ENCODE measurements at regions not wholly inside any gene's neighbourhood (a gene's known extent, or its start where the extent isn't known, plus 50 kb on each side); places are given as distances from the start of the nearest gene placed in this dataset.

DNA sequence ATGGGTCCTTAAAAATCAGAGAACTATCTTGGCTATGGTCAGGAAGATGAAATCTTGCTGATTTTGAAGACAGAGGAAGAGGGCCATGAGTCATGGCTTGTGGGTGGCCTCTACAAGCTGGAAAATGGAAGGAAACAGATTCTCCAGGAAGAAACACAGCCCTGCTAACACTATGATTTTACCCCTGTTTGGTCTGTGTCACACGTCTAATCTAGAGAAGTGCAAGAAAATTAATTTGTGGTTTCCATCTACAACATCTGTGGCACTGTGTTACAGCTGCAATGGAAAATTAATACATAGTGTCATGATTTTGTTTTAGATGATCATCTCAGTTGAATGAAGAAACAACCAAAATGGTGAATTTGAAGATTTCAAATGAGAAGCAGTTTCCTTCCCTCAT, 288.7 kb upstream of the NRIP1 start:
- no peaks in the 10 kb centered on the region for H3K36me3 ChIP-seq (ENCODE audit: control insufficient read depth, insufficient read depth, low read length)
- no peak overlapping the region for H3K4me3 ChIP-seq (ENCODE audit: low read depth in 2 of 2, low read length in 2 of 2)
- BruUV-seq (replicated peaks) = no TSS peak
- no peaks in the 10 kb centered on the region for H3K27me3 ChIP-seq (ENCODE audit: control insufficient read depth, insufficient read depth, low read length)
- intact Hi-C loops (cut with micrococcal nuclease; ENCODE audit: unreplicated experiment) (no loop called here), in situ Hi-C loops (cut with HindIII; ENCODE audit: low pct_unique_long_range_greater_than_20kb, low sequenced_read_pairs) (no loop called here)
- DNase-seq (ENCODE audit: low read depth, low spot score) (no peak), ATAC-seq (no peak)
- H3K4me1 ChIP-seq (ENCODE audit: control insufficient read depth, insufficient read depth, low read length) = no peaks in the 10 kb centered on the region
- H3K9me3 ChIP-seq (ENCODE audit: control insufficient read depth, insufficient read depth, low read depth, low read length) = no peaks in the 10 kb centered on the region
- POLR2A ChIA-PET = no interaction called here
- no peak overlapping the region for H3K27ac ChIP-seq (ENCODE audit: low read length)
- TF ChIP-seq TCF7L2 (IDR thresholded peaks at IDR 0.05; ENCODE audit: low read depth, low read length) (no peak), SIN3A (IDR thresholded peaks at IDR 0.05; ENCODE audit: borderline replicate concordance, insufficient read depth, low read depth, low read length) (no peak), REST (IDR thresholded peaks at IDR 0.05; ENCODE audit: insufficient read depth in 1 of 2, low read depth in 2 of 2, low read length in 1 of 2) (no peak), CTCF (IDR thresholded peaks at IDR 0.05) (no peak), POLR2AphosphoS5 (IDR thresholded peaks at IDR 0.05; ENCODE audit: low read depth, low read length) (no peak)
- CTCF ChIA-PET = no interaction called here

DNA sequence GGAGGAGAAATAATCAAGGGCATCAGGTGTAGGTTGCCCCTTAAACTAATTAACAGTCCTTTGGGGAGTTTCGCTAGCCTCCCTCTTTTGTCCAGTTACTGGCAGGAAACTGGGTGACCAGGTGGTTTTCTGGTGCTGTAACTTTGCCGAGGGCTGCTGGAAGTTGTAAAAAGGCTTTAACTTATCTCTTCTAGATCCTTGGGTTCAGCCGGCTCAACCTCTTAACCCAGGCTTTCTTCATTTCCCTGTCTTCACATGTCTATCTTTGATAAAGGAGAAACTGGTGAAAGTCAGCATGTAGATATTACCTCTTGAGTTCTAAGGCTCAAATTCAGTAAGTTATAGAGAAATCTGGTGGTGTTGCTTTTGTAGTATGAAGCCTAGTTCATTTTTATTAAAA, 289.7 kb upstream of the NRIP1 start:
- no peak overlapping the region for H3K27ac ChIP-seq (ENCODE audit: low read length)

More for the DNA sequence above, 289.7 kb upstream of the NRIP1 start:
- Histone ChIP-seq H3K9me3 (ENCODE audit: control insufficient read depth, insufficient read depth, low read depth, low read length) (no peaks in the 10 kb centered on the region), H3K4me3 (ENCODE audit: low read depth in 2 of 2, low read length in 2 of 2) (no peak overlapping the region), H3K36me3 (ENCODE audit: control insufficient read depth, insufficient read depth, low read length) (no peaks in the 10 kb centered on the region), H3K27me3 (ENCODE audit: control insufficient read depth, insufficient read depth, low read length) (no peaks in the 10 kb centered on the region), H3K4me1 (ENCODE audit: control insufficient read depth, insufficient read depth, low read length) (no peaks in the 10 kb centered on the region)
- TF ChIP-seq SIN3A (IDR thresholded peaks at IDR 0.05; ENCODE audit: borderline replicate concordance, insufficient read depth, low read depth, low read length) = no peak
- no peak for TF ChIP-seq POLR2AphosphoS5 (IDR thresholded peaks at IDR 0.05; ENCODE audit: low read depth, low read length)
- TF ChIP-seq REST (IDR thresholded peaks at IDR 0.05; ENCODE audit: insufficient read depth in 1 of 2, low read depth in 2 of 2, low read length in 1 of 2) = no peak
- no peak for TF ChIP-seq CTCF (IDR thresholded peaks at IDR 0.05)
- TF ChIP-seq TCF7L2 (IDR thresholded peaks at IDR 0.05; ENCODE audit: low read depth, low read length) = no peak
- BruUV-seq (replicated peaks) = no TSS peak
- no peak for ATAC-seq
- CTCF ChIA-PET = no interaction called here
- no peak for DNase-seq (ENCODE audit: low read depth, low spot score)
- POLR2A ChIA-PET = no interaction called here
- in situ Hi-C loops (cut with HindIII; ENCODE audit: low pct_unique_long_range_greater_than_20kb, low sequenced_read_pairs) (no loop called here), intact Hi-C loops (cut with micrococcal nuclease; ENCODE audit: unreplicated experiment) (no loop called here)

Data from Panc1 (cell line).